ENCODE measurements at regions not wholly inside any gene's neighbourhood (a gene's known extent, or its start where the extent isn't known, plus 50 kb on each side); places are given as distances from the start of the nearest gene placed in this dataset.

GRCh38 chr18:37975446-37975845 lies 409.8 kb upstream of the CELF4 start:
- TF ChIP-seq MYC (IDR thresholded peaks at IDR 0.05; ENCODE audit: low read depth, low read length) = no peak
- no peak for TF ChIP-seq CTCF (IDR thresholded peaks at IDR 0.05; ENCODE audit: low read depth, low read length)
- no peak for TF ChIP-seq MAX (IDR thresholded peaks at IDR 0.05; ENCODE audit: low read depth, low read length)
- no peak for TF ChIP-seq POLR2A (IDR thresholded peaks at IDR 0.05; ENCODE audit: extremely low read depth, insufficient read length)
- H3K4me3 ChIP-seq (ENCODE audit: low read depth, low read length) = no peak overlapping the region
- no peak for DNase-seq (ENCODE audit: low read depth)

- no peak for TF ChIP-seq CTCF (IDR thresholded peaks at IDR 0.05; ENCODE audit: low read depth, low read length)
- no peak for TF ChIP-seq POLR2A (IDR thresholded peaks at IDR 0.05; ENCODE audit: extremely low read depth, insufficient read length)
- no peak for TF ChIP-seq MAX (IDR thresholded peaks at IDR 0.05; ENCODE audit: low read depth, low read length)
- TF ChIP-seq MYC (IDR thresholded peaks at IDR 0.05; ENCODE audit: low read depth, low read length) = no peak
- DNase-seq (ENCODE audit: low read depth) = no peak
- H3K4me3 ChIP-seq (ENCODE audit: low read depth, low read length) = no peak overlapping the region
Measured at GRCh38 chr18:37967261-37967660, 401.7 kb upstream of the CELF4 start.

GRCh38 chr18:37965572-37965970 lies 400.0 kb upstream of the CELF4 start:
- H3K4me3 ChIP-seq (ENCODE audit: low read depth, low read length) = no peak overlapping the region
- no peak for DNase-seq (ENCODE audit: low read depth)
- TF ChIP-seq MYC (IDR thresholded peaks at IDR 0.05; ENCODE audit: low read depth, low read length) (no peak), CTCF (IDR thresholded peaks at IDR 0.05; ENCODE audit: low read depth, low read length) (no peak), POLR2A (IDR thresholded peaks at IDR 0.05; ENCODE audit: extremely low read depth, insufficient read length) (no peak), MAX (IDR thresholded peaks at IDR 0.05; ENCODE audit: low read depth, low read length) (no peak)

GRCh38 chr18:37964885-37965571 lies 399.4 kb upstream of the CELF4 start:
- TF ChIP-seq MYC (IDR thresholded peaks at IDR 0.05; ENCODE audit: low read depth, low read length) (no peak), CTCF (IDR thresholded peaks at IDR 0.05; ENCODE audit: low read depth, low read length) (no peak), POLR2A (IDR thresholded peaks at IDR 0.05; ENCODE audit: extremely low read depth, insufficient read length) (no peak), MAX (IDR thresholded peaks at IDR 0.05; ENCODE audit: low read depth, low read length) (no peak)
- no peak for DNase-seq (ENCODE audit: low read depth)
- no peak overlapping the region for H3K4me3 ChIP-seq (ENCODE audit: low read depth, low read length)

- DNase-seq (ENCODE audit: low read depth) = no peak
- H3K4me3 ChIP-seq (ENCODE audit: low read depth, low read length) = no peak overlapping the region
- TF ChIP-seq CTCF (IDR thresholded peaks at IDR 0.05; ENCODE audit: low read depth, low read length) = no peak
- TF ChIP-seq POLR2A (IDR thresholded peaks at IDR 0.05; ENCODE audit: extremely low read depth, insufficient read length) = no peak
- TF ChIP-seq MAX (IDR thresholded peaks at IDR 0.05; ENCODE audit: low read depth, low read length) = no peak
- no peak for TF ChIP-seq MYC (IDR thresholded peaks at IDR 0.05; ENCODE audit: low read depth, low read length)
Measured at GRCh38 chr18:37963837-37964236, 398.2 kb upstream of the CELF4 start.
